GM21723 (cell line): ENCODE measurements at regions not wholly inside any gene's neighbourhood (a gene's known extent, or its start where the extent isn't known, plus 50 kb on each side); places are given as distances from the start of the nearest gene placed in this dataset.
"Not testable (repeated sequence)": the region's sequence is repeated elsewhere in the genome, so short reads cannot be mapped to it uniquely, and the experiment has no call there.

ENCODE experiments used
- ATAC-seq: cut with Tn5 transposase; IDR thresholded peaks from one replicate; pipeline ENCODE4 v1.9.1; 2021; ENCODE audit warnings: mild to moderate bottlenecking, moderate library complexity; ENCODE audit not compliant: unreplicated experiment

- no peak for ATAC-seq
These were observed 114.5 kb downstream of the KCNRG start for GRCh38 chr13:50129706-50130122.

DNA sequence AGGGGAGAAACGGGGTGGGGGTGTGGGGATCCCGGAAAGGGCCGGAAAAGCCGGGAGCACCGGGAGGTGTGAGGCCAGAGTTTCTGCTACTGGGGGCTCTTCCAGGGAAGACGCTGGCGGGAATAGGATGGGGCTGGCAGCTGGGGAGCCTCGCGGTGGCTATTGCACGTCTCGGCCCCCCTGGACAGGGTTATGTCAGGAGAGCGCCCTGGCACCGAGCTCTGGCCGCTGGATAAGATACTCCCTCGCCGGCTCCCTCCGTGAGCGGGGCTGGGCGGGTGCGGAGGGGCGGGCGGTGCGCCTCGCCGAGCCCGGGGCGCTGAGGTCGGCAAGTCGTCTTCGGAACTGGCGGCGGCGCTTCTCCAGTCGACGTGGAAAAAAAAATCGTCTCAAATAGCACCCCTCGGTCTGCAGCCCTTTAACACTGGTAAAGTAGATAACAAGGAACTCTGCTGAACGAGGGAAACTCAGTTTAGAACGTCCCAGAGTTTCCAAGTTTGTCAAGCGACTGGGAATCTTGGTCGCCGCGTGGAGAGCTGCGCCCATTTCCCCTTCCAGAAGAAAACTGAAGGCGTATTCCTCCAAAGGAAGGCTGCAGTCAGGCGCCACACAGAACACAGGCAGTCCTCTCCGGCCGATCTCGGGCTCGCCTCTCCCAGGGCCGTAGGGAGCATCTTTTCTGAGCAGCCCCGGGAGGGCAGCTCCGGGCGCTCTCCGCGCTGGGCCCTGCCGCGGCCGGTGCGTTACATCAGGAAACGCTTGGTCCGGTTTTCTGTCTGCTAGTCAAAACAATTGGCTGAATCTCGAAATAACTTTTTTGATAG lies 115.1 kb downstream of the KCNRG start:
- ATAC-seq, result no peak

DNA sequence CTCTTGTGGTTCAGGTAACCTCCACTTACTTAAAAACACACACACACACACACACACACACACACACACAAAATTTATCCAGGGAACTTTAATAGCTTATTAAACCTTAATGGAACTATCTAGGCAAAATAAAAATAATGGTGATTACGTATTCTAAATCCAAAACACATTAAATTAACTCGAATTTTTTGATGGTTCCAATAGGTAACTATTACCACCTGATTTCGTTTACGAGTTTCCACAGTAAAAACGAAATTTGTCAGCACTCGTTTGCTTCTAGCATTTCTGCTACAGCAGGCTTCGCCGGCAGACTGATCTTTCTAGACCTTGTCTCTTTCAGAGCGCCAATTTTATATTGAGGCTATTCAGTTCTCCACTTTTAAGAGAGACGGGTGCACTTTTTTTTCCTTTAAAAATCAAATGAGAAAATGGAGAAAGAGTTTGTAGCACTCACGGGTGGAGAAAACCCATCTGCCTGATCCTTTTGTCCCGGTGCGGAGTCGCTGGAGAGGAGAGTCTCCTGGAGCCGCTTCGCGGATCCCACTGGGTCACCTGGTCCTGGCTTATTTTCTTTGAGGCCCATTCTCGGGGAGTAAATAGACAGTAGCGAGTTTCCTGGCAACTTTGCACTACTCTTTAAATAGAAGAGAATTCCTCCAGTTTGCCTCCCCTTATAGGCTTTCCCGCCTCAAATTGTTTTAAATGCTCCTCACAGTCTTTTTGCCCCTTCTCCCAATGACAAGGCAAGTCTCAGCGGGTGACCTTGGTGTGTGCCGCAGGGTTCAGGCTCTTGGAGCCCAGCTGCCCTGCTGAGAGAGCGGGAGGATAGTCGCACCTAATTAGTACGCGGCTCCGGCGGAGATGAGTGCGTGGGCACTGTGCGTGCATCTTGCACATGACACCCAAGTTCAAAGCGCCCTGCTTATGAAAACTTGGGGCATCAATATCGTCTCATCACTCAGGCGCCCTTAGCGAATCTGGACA lies 117.0 kb downstream of the KCNRG start:
- ATAC-seq, result no peak

- no peak for ATAC-seq
These were observed 117.7 kb downstream of the KCNRG start for GRCh38 chr13:50132904-50133357.

- no peak for ATAC-seq
These were observed 118.2 kb downstream of the KCNRG start for GRCh38 chr13:50133358-50133953.

GRCh38 chr13:50136226-50136625 lies 121.0 kb downstream of the KCNRG start:
- no peak for ATAC-seq

GRCh38 chr13:50136678-50137077 lies 121.4 kb downstream of the KCNRG start:
- no peak for ATAC-seq

GRCh38 chr13:50139435-50139934 lies 124.2 kb downstream of the KCNRG start:
- ATAC-seq, result not testable (repeated sequence)

DNA sequence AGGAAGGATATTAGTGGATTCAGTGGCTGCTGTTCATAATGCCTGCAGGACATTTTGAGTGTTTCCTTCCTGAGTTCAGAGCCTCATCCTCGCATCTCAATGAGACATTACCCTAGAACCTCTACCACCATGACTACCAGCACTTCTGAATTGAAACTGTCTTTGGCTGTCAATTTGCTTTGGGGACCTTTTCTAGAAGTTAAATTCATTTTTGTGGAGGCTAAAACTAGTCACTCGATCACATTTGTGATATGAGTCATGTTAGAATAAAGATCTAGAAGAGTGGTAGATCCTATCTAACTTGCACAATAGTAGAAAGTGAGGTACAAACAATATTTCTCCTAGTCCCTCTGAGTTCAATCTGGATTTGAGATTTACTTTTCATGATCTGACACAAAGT lies 124.9 kb downstream of the KCNRG start:
- ATAC-seq, result no peak

GRCh38 chr13:50140581-50141374 lies 125.5 kb downstream of the KCNRG start:
- no peak for ATAC-seq

DNA sequence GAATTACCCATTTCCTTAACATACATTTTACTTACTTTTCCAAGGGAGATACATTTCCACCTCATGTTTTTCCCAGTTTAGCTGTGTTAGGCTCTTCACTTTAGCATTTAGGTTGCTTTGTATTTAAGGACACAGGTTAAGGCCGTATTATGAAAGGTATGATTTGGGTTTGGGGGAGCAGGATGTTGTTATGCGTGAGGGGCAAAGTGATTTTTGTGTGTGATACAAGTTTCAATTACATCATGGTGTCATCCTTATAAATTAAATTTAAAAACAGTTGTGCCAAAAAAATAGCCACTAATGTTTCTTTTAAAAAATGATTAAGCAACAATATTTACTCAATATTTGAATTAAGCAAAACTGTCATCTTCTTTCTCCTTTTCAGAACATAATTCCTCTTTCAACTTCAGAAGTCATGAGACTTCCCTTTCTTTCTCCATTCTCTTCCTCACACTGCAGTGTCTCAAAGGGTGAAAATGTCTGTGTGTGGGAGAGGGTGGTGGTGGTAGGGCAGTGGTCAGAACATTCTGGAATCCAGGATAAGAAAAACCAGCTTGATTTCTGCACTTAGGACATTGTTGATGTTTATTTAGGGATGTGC lies 126.2 kb downstream of the KCNRG start:
- no peak for ATAC-seq

DNA sequence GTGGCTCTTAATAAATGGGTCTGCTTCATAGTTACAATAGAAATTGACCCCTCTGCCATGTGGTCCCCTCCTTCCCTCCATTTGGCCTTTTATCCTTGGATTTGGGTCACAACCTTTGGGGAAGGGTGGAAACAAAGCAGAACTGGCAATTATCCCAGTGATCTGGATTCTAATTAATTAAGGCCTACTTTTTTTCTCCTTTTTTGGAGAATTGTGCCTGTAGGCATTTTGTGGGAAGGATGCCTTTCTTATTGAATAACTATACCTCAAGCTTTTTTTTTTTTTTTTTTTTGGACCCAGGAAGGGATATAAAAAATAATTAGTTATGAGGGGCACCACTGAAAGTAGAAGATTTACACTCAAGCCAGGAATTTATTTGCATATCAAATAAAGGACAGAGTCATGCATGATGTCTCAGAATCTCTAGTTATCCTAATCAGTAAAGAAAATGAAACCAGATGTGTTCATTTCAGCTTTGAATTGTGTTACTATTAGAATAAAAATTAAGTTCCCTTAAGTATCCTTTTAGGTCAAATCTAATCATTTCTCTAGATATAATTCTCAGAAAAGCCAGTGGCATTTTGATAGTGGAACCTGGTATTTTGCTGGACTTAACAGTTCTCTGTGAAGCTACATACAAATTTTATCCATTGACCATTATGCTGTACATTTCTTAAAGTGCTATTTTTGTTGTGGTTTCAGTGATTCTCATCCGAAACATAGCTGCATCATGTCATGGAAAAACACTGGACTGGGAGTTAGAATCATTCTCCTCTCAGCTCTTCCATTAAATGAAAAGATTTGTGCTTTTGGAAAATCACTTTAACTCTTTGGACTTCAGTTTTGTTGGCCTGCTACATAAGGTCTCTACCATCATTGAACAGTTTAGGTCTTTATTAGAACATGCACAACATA lies 129.3 kb downstream of the KCNRG start:
- no peak for ATAC-seq

GRCh38 chr13:50149214-50149613 lies 134.0 kb downstream of the KCNRG start:
- ATAC-seq, result no peak

- ATAC-seq, result no peak
These were observed 134.7 kb downstream of the KCNRG start for GRCh38 chr13:50149932-50150331.

DNA sequence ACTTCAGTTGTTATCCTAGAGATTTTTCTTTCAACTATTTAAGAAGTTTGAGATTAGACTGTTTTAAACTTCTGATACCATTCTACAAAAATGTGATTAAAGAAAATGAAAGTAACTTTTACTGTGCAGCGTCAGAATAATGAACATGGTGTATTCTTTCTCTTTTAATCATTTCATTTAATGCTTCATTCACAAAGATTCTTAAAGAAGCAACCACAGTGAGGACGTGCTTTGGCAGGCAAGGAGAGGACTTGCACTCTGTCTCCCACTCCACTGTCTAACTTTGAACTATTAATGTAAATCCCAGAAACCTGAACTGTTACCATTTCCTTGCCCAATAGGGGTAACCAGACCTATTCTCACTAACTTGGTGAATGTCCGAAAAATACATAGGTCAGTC lies 137.0 kb downstream of the KCNRG start:
- ATAC-seq, result no peak

- no peak for ATAC-seq
These were observed 137.5 kb downstream of the KCNRG start for GRCh38 chr13:50152655-50153309.

DNA sequence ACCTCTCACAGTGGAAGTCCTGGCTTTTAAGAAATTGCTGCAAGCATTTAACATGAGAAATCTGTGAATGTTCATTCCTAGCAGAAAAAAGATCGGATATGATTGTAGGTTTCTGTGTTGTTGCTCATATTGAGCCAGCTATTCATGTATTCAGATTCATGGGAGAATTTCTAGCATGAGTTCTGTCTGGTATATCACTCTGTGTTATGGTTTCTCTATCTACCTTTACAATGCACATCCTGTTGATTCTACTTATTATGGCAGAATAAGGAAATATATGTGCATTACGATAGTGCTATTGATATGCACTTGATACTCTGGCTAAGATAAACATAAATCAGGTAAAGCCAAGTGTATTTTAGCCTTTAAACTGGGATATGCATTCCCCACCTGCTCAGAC lies 138.2 kb downstream of the KCNRG start:
- ATAC-seq, result no peak

DNA sequence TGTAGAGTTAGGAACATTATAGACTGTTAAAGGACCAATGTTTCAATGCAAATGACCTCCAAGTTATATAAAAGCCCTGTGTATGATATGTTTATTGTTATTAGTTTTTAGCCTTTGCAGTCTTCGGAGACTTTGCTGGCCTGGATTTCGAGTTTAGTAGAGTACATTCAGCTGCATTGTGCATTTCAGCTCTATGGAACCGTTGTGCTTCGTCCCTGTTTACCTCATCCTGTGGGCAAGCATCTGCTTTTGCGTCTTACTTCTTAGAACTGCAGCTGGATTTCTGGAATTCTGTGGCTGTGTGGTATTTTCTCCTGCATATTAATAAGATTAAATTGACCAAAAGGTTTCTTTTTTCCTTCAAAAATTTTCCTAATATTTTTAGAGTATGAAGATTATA lies 138.6 kb downstream of the KCNRG start:
- no peak for ATAC-seq
